ENCODE measurements at regions not wholly inside any gene's neighbourhood (a gene's known extent, or its start where the extent isn't known, plus 50 kb on each side); places are given as distances from the start of the nearest gene placed in this dataset.

DNA sequence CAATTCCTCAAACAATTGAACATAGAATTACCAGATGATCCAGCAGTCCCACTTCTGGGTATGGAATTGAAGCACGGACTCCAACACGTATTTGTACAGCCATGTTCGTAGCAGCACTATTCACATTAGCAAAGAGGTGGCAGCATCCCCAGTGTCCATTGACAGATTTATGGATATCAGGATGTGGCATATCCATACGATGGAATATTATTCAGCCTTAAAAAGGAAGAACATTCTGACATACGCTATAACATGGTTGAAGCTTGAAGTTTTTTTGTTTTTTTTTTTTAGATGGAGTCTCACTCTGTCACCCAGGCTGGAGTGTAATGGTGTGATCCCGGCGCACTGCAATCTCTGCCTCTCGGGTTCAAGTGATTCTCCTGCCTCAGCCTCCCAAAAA lies 220.6 kb downstream of the ZIC5 start:
- TF ChIP-seq, protein P1, sequence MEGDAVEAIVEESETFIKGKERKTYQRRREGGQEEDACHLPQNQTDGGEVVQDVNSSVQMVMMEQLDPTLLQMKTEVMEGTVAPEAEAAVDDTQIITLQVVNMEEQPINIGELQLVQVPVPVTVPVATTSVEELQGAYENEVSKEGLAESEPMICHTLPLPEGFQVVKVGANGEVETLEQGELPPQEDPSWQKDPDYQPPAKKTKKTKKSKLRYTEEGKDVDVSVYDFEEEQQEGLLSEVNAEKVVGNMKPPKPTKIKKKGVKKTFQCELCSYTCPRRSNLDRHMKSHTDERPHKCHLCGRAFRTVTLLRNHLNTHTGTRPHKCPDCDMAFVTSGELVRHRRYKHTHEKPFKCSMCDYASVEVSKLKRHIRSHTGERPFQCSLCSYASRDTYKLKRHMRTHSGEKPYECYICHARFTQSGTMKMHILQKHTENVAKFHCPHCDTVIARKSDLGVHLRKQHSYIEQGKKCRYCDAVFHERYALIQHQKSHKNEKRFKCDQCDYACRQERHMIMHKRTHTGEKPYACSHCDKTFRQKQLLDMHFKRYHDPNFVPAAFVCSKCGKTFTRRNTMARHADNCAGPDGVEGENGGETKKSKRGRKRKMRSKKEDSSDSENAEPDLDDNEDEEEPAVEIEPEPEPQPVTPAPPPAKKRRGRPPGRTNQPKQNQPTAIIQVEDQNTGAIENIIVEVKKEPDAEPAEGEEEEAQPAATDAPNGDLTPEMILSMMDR (IDR thresholded peaks at IDR 0.05; ENCODE audit: low read depth, low read length): no peak
- TF ChIP-seq EZH2phosphoT487 (IDR thresholded peaks at IDR 0.05; ENCODE audit: low read depth): no peak
- H3K36me3 ChIP-seq (replicated peaks; ENCODE audit: low read depth, low read length): no peaks in the 10 kb centered on the region

DNA sequence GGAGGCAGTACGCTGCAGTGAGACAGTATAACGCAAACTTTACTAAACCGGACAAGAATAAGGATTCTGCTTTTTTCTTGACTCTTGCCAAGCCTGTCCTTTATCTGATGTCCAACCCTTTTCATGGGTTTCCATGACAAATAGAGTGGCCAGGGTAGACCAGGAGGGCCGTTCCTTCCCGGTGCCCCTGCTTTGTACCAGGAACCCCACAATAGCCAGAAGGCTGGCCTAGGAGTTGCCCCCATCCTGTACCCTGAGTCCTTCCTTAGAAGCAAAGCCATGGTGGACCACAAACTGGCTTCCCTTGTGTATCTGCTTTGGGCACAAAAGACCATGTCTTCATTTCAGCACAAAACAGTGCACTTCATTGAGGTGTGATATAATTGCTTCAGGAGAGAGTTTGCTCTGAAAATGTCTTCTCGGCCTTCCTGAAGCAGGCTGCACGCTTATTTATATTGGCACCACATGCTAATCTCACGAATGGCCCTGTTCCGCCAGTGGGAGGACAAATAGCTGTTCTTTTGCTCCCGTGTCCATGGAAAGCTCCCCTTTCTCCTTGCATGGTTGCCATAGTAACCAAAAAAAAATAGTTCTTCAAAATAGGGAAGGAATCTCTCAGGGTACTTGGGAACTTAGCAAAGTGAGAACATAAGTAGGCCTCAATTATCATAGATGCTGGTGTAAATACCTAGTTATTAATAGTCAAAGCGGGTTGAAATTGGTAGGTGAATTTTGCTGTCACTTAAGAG lies 222.1 kb downstream of the ZIC5 start:
- no peak overlapping the region for H3K27ac ChIP-seq (ENCODE audit: low read length)
- H4K20me1 ChIP-seq (ENCODE audit: insufficient read depth, low read length): no peaks in the 10 kb centered on the region
- no peak overlapping the region for H3K9ac ChIP-seq (ENCODE audit: low read length)
- no peaks in the 10 kb centered on the region for H3K27me3 ChIP-seq (ENCODE audit: low read depth, low read length)
- H3K9me3 ChIP-seq (ENCODE audit: insufficient read depth, low read length): no peaks in the 10 kb centered on the region
- no peak overlapping the region for H3K4me3 ChIP-seq (ENCODE audit: low read length)
- H3K79me2 ChIP-seq (ENCODE audit: low read length): no peaks in the 10 kb centered on the region
- H3K4me1 ChIP-seq (ENCODE audit: low read length): no peaks in the 10 kb centered on the region
- H2AFZ ChIP-seq (ENCODE audit: low read depth, low read length): no peak overlapping the region
- H3K36me3 ChIP-seq (replicated peaks; ENCODE audit: low read depth, low read length): no peaks in the 10 kb centered on the region
- H3K4me2 ChIP-seq (ENCODE audit: low read length): no peak overlapping the region
- TF ChIP-seq, protein P1 (IDR thresholded peaks at IDR 0.05; ENCODE audit: low read depth, low read length): no peak
- TF ChIP-seq EZH2phosphoT487 (IDR thresholded peaks at IDR 0.05; ENCODE audit: low read depth): no peak

More for the DNA sequence above, 220.6 kb downstream of the ZIC5 start:
- Histone ChIP-seq H3K79me2 (ENCODE audit: low read length) (no peaks in the 10 kb centered on the region), H4K20me1 (ENCODE audit: insufficient read depth, low read length) (no peaks in the 10 kb centered on the region), H3K4me3 (ENCODE audit: low read length) (no peak overlapping the region), H3K27ac (ENCODE audit: low read length) (no peak overlapping the region), H3K4me1 (ENCODE audit: low read length) (no peaks in the 10 kb centered on the region), H3K4me2 (ENCODE audit: low read length) (no peak overlapping the region), H3K9ac (ENCODE audit: low read length) (no peak overlapping the region), H3K27me3 (ENCODE audit: low read depth, low read length) (no peaks in the 10 kb centered on the region), H3K9me3 (ENCODE audit: insufficient read depth, low read length) (no peaks in the 10 kb centered on the region), H2AFZ (ENCODE audit: low read depth, low read length) (no peak overlapping the region)

DNA sequence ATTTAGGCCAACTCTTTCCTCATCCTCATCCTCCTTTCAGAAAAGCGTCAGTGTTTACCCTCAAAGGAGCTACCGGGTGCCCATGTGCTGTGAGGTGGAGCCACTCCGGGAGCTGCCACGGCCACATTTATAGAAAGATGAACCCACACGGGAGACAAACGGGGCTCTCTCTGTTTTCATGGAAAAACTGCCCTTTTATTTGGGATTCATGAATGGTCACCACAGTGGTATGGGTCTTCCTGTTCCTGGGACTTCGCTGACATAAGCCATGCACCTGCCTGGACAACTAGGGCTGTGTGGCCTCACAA lies 224.2 kb downstream of the ZIC5 start:
- peaks cover 5% of the 10 kb centered on the region; the same call in 1 of the 2 replicates for H3K27me3 ChIP-seq (ENCODE audit: low read depth, low read length)
- no peak overlapping the region for H3K4me2 ChIP-seq (ENCODE audit: low read length)
- no peaks in the 10 kb centered on the region for H4K20me1 ChIP-seq (ENCODE audit: insufficient read depth, low read length)
- H3K4me1 ChIP-seq (ENCODE audit: low read length): no peaks in the 10 kb centered on the region
- no peak overlapping the region for H2AFZ ChIP-seq (ENCODE audit: low read depth, low read length)
- no peaks in the 10 kb centered on the region for H3K36me3 ChIP-seq (replicated peaks; ENCODE audit: low read depth, low read length)
- TF ChIP-seq, protein P1 (IDR thresholded peaks at IDR 0.05; ENCODE audit: low read depth, low read length): no peak
- no peak for TF ChIP-seq EZH2phosphoT487 (IDR thresholded peaks at IDR 0.05; ENCODE audit: low read depth)
- H3K79me2 ChIP-seq (ENCODE audit: low read length): no peaks in the 10 kb centered on the region
- H3K4me3 ChIP-seq (ENCODE audit: low read length): no peak overlapping the region
- H3K9ac ChIP-seq (ENCODE audit: low read length): no peak overlapping the region
- H3K27ac ChIP-seq (ENCODE audit: low read length): no peak overlapping the region
- no peaks in the 10 kb centered on the region for H3K9me3 ChIP-seq (ENCODE audit: insufficient read depth, low read length)

DNA sequence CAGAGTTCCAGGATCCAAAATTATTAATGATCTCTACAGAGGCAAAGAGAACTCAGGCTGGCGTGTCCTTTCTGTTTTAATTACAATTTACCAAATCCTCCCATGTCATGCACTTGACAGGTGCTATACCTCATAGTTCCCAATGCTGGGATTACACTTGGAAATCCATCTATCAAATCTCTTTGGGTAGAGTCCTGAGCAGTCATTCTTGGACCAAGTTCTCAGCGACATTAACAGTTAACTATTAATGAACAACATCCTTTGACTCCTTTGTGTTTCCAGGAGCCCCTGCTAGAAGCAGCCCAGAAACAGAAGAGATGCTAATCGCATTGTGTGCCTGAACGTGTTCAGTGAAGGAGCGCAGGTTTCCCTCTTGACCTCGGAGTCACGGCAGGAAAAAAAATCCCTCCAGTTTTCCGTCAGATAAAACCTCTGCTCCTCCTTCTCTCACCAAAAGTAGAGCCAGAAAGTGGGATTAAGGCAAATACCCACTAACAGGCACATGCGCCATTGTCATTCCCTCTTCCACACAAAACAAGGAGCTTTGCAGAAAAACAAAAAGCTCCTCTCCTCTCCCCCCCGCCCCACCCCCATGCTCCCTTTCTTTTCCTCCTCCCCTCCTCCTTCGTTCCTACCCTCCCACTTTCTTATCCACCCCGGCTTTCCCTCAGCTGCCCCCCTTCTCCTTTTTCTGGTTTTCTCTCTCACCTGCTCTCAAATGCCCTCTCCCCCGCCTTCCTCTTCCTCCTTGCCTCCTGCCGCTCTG lies 224.7 kb downstream of the ZIC5 start:
- no peak overlapping the region for H3K27ac ChIP-seq (ENCODE audit: low read length)
- H3K4me1 ChIP-seq (ENCODE audit: low read length): no peaks in the 10 kb centered on the region
- H3K9ac ChIP-seq (ENCODE audit: low read length): no peak overlapping the region
- H3K79me2 ChIP-seq (ENCODE audit: low read length): no peaks in the 10 kb centered on the region
- H4K20me1 ChIP-seq (ENCODE audit: insufficient read depth, low read length): no peaks in the 10 kb centered on the region
- peaks cover 5% of the 10 kb centered on the region; the same call in 1 of the 2 replicates for H3K27me3 ChIP-seq (ENCODE audit: low read depth, low read length)
- H3K36me3 ChIP-seq (replicated peaks; ENCODE audit: low read depth, low read length): no peaks in the 10 kb centered on the region
- H3K4me2 ChIP-seq (ENCODE audit: low read length): no peak overlapping the region
- no peak overlapping the region for H2AFZ ChIP-seq (ENCODE audit: low read depth, low read length)
- H3K9me3 ChIP-seq (ENCODE audit: insufficient read depth, low read length): no peaks in the 10 kb centered on the region
- H3K4me3 ChIP-seq (ENCODE audit: low read length): no peak overlapping the region
- TF ChIP-seq, protein P1 (IDR thresholded peaks at IDR 0.05; ENCODE audit: low read depth, low read length): no peak
- TF ChIP-seq EZH2phosphoT487 (IDR thresholded peaks at IDR 0.05; ENCODE audit: low read depth): no peak
